DND-41 (cell line): ENCODE measurements at regions not wholly inside any gene's neighbourhood (a gene's known extent, or its start where the extent isn't known, plus 50 kb on each side); places are given as distances from the start of the nearest gene placed in this dataset.

ENCODE experiments used
- ATAC-seq: fragments of 200-7000 bp; cut with Tn5 transposase; 3 replicates; pipeline ENCODE4 v1.9.1; 2021; ENCODE audit warnings: low read depth; ENCODE audit not compliant: insufficient read depth
- DNase-seq: peaks from one replicate; pipeline ENCODE4 v3.0.0-alpha.2; 2020
- H2AFZ ChIP-seq: 2 replicates; pipeline ENCODE4 v1.6.0; 2012; ENCODE audit warnings: low read depth, low read length
- H3K27ac ChIP-seq: 2 replicates; pipeline ENCODE4 v1.5.1; 2012; ENCODE audit warnings: low read length, inconsistent platforms
- H3K27me3 ChIP-seq: fragments of 200-600 bp; sonication (generic); 2 replicates; pipeline ENCODE4 v1.6.0; 2012; ENCODE audit warnings: low read length, mild to moderate bottlenecking, inconsistent platforms; ENCODE audit not compliant: insufficient read depth, poor library complexity
- H3K36me3 ChIP-seq: 2 replicates; pipeline ENCODE4 v1.5.1; 2012; ENCODE audit warnings: low read length, inconsistent platforms; ENCODE audit not compliant: insufficient read depth
- H3K4me1 ChIP-seq: 2 replicates; pipeline ENCODE4 v1.5.1; 2012; ENCODE audit warnings: mild to moderate bottlenecking, low read length; ENCODE audit not compliant: insufficient read depth
- H3K4me2 ChIP-seq: 2 replicates; pipeline ENCODE4 v1.6.0; 2012; ENCODE audit warnings: mild to moderate bottlenecking, moderate library complexity, low read length, inconsistent platforms; ENCODE audit not compliant: insufficient read depth
- H3K4me3 ChIP-seq, 2 experiments: fragments of 200-600 bp in 1 of 2; shearing (Covaris generic) in 1 of 2; 2 replicates each; pipeline ENCODE4 v1.5.1; 2012 to 2016; ENCODE audit warnings: inconsistent platforms in 2 of 2, low read length in 2 of 2, mild to moderate bottlenecking in 2 of 2, low read depth in 1 of 2, moderate library complexity in 1 of 2
- H3K79me2 ChIP-seq: 2 replicates; pipeline ENCODE4 v1.6.0; 2012; ENCODE audit warnings: low read length, inconsistent platforms; ENCODE audit not compliant: insufficient read depth
- H3K9ac ChIP-seq: 2 replicates; pipeline ENCODE4 v1.6.0; 2012; ENCODE audit warnings: low read depth, mild to moderate bottlenecking, inconsistent platforms, low read length, moderate library complexity
- H3K9me3 ChIP-seq: 2 replicates; pipeline ENCODE4 v1.5.1; 2012; ENCODE audit warnings: low read length, moderate library complexity, mild to moderate bottlenecking, inconsistent platforms; ENCODE audit not compliant: insufficient read depth, severe bottlenecking
- H4K20me1 ChIP-seq: 2 replicates; pipeline ENCODE4 v1.6.0; 2012; ENCODE audit warnings: low read length; ENCODE audit not compliant: insufficient read depth
- EZH2 ChIP-seq: IDR thresholded peaks from 3 replicates; pipeline ENCODE4 v1.6.1; 2012; ENCODE audit warnings: borderline replicate concordance, low read depth, mild to moderate bottlenecking, moderate library complexity, low read length, inconsistent platforms; ENCODE audit not compliant: severe bottlenecking
- TF ChIP-seq, protein P1 (sequence below): IDR thresholded peaks from 2 replicates; pipeline ENCODE4 v1.5.1; 2012; ENCODE audit warnings: borderline replicate concordance, low read length, moderate library complexity, mild to moderate bottlenecking; ENCODE audit not compliant: poor library complexity, severe bottlenecking; ENCODE audit errors: extremely low read depth

DNA sequence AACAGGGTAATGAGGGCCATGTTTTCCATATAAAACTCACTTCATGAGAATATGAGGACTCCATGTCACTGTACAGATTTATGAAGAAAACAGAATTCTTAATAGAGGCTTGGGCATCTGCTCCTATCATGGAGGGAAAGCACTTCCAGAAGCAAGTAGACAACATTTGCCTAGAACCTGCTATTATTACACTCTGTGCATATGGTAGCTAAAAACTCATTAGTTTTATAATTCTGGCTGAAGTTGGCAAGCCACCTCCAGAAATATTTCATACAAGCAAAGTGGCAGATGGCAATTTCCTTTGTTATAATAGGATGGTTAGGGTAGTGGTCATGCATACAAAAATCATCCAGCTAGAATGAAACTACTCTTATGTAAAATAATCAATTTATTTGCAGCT, 65.8 kb upstream of the TLK1 start:
- DNase-seq: no peak
- Histone ChIP-seq H2AFZ (no peak overlapping the region), H3K9ac (no peak overlapping the region), H3K79me2 (no peaks in the 10 kb centered on the region), H3K27me3 (no peaks in the 10 kb centered on the region), H3K36me3 (no peaks in the 10 kb centered on the region), H4K20me1 (no peaks in the 10 kb centered on the region), H3K27ac (no peak overlapping the region), H3K9me3 (no peaks in the 10 kb centered on the region), H3K4me1 (no peaks in the 10 kb centered on the region), H3K4me2 (no peak overlapping the region), H3K4me3 (no peak overlapping the region)
- no peak for TF ChIP-seq EZH2
- TF ChIP-seq, protein P1, sequence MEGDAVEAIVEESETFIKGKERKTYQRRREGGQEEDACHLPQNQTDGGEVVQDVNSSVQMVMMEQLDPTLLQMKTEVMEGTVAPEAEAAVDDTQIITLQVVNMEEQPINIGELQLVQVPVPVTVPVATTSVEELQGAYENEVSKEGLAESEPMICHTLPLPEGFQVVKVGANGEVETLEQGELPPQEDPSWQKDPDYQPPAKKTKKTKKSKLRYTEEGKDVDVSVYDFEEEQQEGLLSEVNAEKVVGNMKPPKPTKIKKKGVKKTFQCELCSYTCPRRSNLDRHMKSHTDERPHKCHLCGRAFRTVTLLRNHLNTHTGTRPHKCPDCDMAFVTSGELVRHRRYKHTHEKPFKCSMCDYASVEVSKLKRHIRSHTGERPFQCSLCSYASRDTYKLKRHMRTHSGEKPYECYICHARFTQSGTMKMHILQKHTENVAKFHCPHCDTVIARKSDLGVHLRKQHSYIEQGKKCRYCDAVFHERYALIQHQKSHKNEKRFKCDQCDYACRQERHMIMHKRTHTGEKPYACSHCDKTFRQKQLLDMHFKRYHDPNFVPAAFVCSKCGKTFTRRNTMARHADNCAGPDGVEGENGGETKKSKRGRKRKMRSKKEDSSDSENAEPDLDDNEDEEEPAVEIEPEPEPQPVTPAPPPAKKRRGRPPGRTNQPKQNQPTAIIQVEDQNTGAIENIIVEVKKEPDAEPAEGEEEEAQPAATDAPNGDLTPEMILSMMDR: no peak
- ATAC-seq: no peak

DNA sequence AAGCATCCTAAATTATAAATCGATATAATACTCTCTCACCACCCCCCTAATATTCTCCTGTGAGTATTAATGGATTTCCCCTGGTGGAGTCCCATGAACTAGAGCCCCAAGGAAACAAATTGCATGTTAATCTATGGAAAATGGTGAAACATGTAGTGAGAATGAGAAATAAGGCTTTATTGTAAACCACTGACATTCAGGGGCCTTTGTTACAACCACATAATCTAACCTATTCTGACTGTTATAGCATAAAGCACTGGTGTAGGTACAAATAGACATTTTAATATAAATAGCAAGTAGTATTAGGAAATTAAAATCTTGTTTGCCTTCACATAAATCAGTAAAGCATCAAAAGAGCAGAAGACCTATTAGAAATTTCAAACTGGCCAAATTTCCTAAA, 65.3 kb upstream of the TLK1 start:
- H2AFZ ChIP-seq: no peak overlapping the region
- H3K4me2 ChIP-seq: no peak overlapping the region
- H3K4me3 ChIP-seq: no peak overlapping the region

DNA sequence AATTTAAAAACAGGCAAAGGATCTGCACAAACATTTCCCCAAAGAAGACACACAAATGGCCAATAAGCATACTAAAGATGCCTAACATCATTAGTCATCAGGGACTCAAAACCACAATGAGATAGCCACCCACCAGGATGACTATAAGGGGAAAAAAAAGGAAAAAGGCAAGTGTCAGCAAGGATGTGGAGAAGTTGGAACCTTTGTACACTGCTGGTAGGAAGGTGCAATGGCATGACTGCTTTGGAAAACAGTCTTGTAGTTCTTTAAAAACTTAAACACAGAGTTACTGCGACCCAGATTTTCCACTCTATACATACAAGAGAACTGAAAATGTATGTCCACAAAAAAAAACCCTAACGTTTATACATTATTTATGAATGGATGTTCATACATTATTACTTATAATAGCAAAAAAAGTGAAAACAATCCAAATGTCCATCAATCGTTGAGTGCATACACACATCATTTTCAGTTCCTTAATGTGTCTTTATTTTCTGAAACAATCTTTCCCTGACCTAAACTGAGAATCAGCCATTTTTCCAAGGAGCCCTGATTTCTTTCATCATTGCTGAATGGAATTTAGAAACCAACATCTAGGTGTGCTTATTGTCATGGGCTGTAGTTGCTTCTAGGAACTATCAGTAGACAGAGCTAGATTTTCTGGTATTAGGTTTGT, 64.7 kb upstream of the TLK1 start:
- no peak for ATAC-seq
- no peaks in the 10 kb centered on the region for H3K4me1 ChIP-seq
- no peak for TF ChIP-seq EZH2
- no peaks in the 10 kb centered on the region for H3K36me3 ChIP-seq
- H3K9ac ChIP-seq: no peak overlapping the region
- H3K4me3 ChIP-seq: no peak overlapping the region
- no peak overlapping the region for H3K4me2 ChIP-seq
- no peak overlapping the region for H2AFZ ChIP-seq
- H3K79me2 ChIP-seq: no peaks in the 10 kb centered on the region
- no peak overlapping the region for H3K27ac ChIP-seq
- DNase-seq: no peak
- H4K20me1 ChIP-seq: no peaks in the 10 kb centered on the region
- H3K9me3 ChIP-seq: no peaks in the 10 kb centered on the region
- no peaks in the 10 kb centered on the region for H3K27me3 ChIP-seq

More for the DNA sequence above, 65.3 kb upstream of the TLK1 start:
- TF ChIP-seq, protein P1: no peak
- TF ChIP-seq EZH2: no peak
- Histone ChIP-seq H3K9me3 (no peaks in the 10 kb centered on the region), H3K27me3 (no peaks in the 10 kb centered on the region), H3K79me2 (no peaks in the 10 kb centered on the region), H4K20me1 (no peaks in the 10 kb centered on the region), H3K27ac (no peak overlapping the region), H3K36me3 (no peaks in the 10 kb centered on the region), H3K9ac (no peak overlapping the region), H3K4me1 (no peaks in the 10 kb centered on the region)
- ATAC-seq (no peak), DNase-seq (no peak)

DNA sequence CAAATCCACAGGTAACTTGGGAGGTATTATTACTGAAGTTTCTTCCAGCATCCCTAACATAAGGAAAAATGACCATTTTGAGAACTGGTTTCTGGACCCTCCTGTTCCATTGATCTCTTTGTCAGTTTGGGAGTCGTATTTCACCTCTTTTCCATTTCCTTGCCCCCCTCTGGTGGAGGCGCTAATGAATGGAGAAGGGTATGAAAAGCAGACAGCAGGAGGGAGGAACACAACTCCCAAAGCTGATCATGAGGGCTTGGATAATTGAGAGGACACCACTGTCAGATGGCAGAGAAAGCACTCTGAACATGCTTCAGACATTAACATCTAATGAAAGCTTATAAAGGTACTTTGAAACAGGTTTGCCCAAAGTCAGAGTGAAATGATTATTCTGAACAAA, 56.6 kb upstream of the TLK1 start:
- H3K27me3 ChIP-seq: no peaks in the 10 kb centered on the region
- no peaks in the 10 kb centered on the region for H3K36me3 ChIP-seq
- no peak overlapping the region for H3K4me3 ChIP-seq
- DNase-seq (no peak), ATAC-seq (no peak)
- H3K79me2 ChIP-seq: no peaks in the 10 kb centered on the region
- H4K20me1 ChIP-seq: no peaks in the 10 kb centered on the region
- H3K9me3 ChIP-seq: peaks cover 5% of the 10 kb centered on the region
- no peak overlapping the region for H2AFZ ChIP-seq
- no peak overlapping the region for H3K9ac ChIP-seq
- TF ChIP-seq, protein P1: no peak
- no peak for TF ChIP-seq EZH2
- H3K4me2 ChIP-seq: no peak overlapping the region
- H3K27ac ChIP-seq: no peak overlapping the region
- no peaks in the 10 kb centered on the region for H3K4me1 ChIP-seq
